DMS153 (cell line): ENCODE measurements at regions not wholly inside any gene's neighbourhood (a gene's known extent, or its start where the extent isn't known, plus 50 kb on each side); places are given as distances from the start of the nearest gene placed in this dataset.
A peak's percentile ranks its signal among the peaks of the same experiment; 100 is the strongest.
"Not testable (repeated sequence)": the region's sequence is repeated elsewhere in the genome, so short reads cannot be mapped to it uniquely, and the experiment has no call there.

Source experiments
- DNase-seq: peaks from one replicate; lab custom pipeline; 2025; lab: John Stamatoyannopoulos, UW

DNA sequence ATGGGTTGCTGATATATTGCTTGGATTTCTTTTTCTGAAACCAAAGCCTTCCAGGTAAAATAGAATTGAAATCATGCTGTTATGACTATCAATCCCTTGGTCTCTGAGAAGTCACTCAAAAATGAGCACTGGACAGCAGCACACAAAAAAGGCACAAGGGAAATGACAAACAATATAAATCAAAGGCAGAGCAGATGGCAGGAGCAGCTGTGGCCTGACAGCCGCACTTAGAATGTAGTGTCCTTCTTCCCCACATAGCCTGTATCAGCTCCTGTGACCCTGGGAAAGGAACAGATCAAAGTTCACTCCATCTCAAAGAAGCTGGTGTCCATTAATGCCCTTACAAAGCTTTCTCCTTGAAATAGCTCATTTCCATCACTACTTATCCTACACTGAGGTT lies 326.7 kb downstream of the SUCLG1 start:
- DNase-seq = no peak

- no peak for DNase-seq
These were observed 327.7 kb downstream of the SUCLG1 start for GRCh38 chr2:84131278-84131830.

GRCh38 chr2:84129018-84129417 lies 330.1 kb downstream of the SUCLG1 start:
- DNase-seq = no peak

DNA sequence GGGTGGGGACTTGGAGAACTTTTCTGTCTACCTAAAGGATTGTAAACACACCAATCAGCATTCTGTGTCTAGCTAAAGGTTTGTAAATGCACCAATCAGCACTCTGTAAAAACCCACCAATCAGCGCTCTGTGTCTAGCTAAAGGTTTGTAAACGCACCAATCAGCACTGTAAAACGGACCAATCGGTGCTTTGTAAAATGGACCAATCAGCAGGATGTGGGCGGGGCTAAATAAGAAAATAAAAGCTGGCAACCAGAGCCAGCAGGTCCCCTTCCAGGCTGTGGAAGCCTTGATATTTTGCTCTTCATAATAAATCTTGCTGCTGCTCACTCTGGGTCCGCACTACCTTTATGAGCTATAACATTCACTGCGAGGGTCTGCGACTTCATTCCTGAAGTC lies 331.3 kb downstream of the SUCLG1 start:
- DNase-seq = not testable (repeated sequence)

DNA sequence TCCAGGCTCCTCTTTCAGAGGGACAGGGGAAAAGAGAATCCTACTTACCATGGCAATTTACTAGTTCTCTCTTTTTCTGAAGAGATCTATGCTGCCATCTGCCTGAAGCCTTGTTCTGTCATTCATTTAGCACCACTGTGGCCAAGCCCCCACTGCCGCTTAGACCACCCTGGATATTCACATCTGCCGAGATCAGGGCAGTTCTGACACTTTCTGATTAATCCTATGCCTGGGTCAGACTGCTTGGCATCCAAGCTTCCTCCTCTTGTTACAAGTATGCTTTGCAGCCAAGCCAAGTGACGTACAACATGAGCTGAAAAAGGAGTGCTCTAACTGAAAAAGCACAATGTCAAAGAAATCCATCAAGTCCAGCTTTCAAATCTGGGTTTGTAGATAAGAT lies 332.6 kb downstream of the SUCLG1 start:
- no peak for DNase-seq

- no peak for DNase-seq
These were observed 333.0 kb downstream of the SUCLG1 start for GRCh38 chr2:84126084-84126483.

- no peak for DNase-seq
These were observed 342.9 kb downstream of the SUCLG1 start for GRCh38 chr2:84116143-84116542.

DNA sequence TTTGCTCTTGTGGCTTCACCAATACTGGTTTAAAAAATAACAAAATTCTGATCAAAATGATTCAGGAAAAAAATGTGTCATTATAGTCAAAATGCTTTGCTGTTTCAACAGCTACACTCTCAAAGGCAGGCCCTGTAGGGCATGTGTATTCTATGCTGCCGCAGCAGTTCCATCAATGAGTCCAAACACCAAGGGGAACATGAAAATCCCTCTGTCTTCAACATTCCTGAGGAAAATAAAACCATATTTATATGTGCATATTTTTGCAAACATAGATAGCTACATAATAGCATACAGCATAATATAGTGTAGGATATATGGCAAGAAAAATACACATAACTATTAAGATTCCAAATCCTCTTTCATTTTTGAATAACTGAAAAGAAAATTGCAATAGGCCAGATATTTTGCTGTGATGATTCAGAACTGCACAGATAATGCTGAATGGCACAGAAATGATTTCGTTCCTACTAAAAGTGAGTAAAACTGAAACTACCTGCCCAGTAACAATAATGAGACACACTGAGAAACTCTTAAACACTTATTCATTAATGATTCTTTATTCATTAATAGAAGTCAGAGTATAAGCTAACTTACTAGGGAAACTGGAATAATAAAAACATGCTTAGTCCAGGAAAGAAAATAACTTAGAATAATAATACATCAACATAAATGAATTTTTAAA lies 343.8 kb downstream of the SUCLG1 start:
- no peak for DNase-seq

GRCh38 chr2:84103816-84104527 lies 355.1 kb downstream of the SUCLG1 start:
- DNase-seq = not testable (repeated sequence)

DNA sequence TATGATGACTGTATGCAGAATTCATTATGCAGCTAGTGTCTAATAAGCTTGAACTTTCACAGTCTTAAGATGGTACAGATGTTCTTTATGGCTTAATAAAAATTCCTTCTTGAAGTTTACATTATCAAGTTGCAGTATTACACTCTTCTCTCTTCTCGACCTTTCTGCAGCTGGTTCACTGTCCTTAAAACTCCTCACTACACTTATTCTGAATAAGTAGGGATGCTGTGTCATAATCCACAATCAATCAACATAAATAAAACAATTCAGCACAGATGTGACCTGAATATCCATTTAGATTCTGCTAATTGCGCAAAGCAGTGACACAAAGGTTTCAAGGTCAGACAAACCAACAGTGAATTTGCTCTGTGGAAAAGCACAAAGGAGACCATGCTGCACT lies 356.8 kb downstream of the SUCLG1 start:
- DNase-seq = no peak

GRCh38 chr2:84088656-84089055 lies 370.4 kb downstream of the SUCLG1 start:
- no peak for DNase-seq

DNA sequence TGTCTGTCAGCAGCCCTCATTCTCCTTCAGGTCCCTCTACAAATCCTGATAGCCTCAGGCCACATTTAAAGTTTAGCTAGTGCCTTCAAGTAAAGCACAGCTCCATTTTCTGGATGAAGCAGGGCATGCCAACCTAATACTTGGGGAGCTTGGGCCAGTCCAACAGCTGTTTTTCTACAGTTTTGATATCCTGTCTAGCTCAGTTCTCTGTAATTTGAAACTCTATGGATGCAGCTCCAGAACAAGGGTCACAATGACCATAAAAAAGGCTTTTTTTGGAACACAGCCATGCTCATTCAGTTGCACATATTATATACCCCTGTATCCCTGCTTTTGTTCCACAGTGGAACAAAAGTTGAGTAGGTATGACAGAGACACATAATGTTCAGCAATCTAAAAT lies 373.5 kb downstream of the SUCLG1 start:
- DNase-seq = no peak

GRCh38 chr2:84084856-84085255 lies 374.2 kb downstream of the SUCLG1 start:
- DNase-seq = no peak

DNA sequence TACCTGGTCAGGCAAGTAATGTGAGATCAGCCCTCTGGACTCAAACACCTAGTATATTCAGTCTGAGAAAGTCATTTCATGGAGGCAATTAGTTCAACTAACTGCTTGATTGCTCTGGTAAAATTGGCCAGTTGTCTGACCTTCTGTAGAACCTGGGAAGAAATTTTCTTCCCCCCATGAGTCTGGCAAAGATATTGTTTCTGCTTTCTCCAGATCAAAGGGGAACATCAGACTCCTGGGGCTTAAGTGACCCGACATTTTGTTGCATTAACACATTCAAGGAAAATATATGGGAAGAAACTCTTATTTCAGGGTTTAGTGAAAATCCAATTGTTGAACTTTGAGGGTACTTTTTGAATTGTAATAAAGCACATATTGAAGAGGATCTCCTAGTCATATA lies 375.1 kb downstream of the SUCLG1 start:
- no peak for DNase-seq

DNA sequence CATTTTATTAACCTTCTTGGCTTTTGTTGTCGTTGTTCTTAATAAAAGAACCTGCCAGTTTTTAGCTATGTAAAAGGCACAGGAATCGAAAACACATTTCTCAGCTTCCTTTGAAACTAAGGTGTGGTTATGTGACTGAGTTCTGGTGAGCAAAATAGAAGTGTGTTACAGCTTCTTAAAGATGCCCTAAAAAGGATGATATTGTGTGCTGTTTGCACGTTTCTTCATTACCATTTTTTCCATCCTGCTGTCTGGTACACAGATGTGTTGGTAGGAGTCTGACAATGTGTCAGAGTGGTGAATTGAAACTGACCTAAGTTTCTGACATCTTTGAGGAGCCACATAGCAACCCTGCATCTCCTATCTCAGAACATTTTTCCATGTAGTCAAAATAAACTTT lies 380.6 kb downstream of the SUCLG1 start:
- DNase-seq = no peak

GRCh38 chr2:84077496-84077895 lies 381.6 kb downstream of the SUCLG1 start:
- peak; percentile 31 for DNase-seq

- no peak for DNase-seq
These were observed 388.0 kb downstream of the SUCLG1 start for GRCh38 chr2:84071050-84071449.

- no peak for DNase-seq
These were observed 393.2 kb downstream of the SUCLG1 start for GRCh38 chr2:84065857-84066256.

GRCh38 chr2:84057917-84058560 lies 401.0 kb downstream of the SUCLG1 start:
- no peak for DNase-seq

- peak; percentile 14 for DNase-seq
These were observed 403.3 kb downstream of the SUCLG1 start for GRCh38 chr2:84055816-84056215.

- DNase-seq = not testable (repeated sequence)
These were observed 404.5 kb downstream of the SUCLG1 start for GRCh38 chr2:84054577-84054976.

GRCh38 chr2:84052913-84053312 lies 406.2 kb downstream of the SUCLG1 start:
- peak; percentile 73 for DNase-seq

- DNase-seq = no peak
These were observed 407.0 kb downstream of the SUCLG1 start for GRCh38 chr2:84052043-84052442.
